Lower leg skin (tissue), 3 donors: ENCODE measurements at regions not wholly inside any gene's neighbourhood (a gene's known extent, or its start where the extent isn't known, plus 50 kb on each side); places are given as distances from the start of the nearest gene placed in this dataset.

Experiments
- CTCF ChIP-seq, 3 donors: fragments of 450-650 bp; IDR thresholded peaks; one replicate each; pipeline ENCODE4 v1.5.1; 2016; ENCODE audit warnings: antibody characterized with exemption in 3 of 3, mild to moderate bottlenecking in 3 of 3, moderate library complexity in 2 of 3
- POLR2A ChIP-seq, 2 donors: fragments of 450-650 bp; IDR thresholded peaks; one replicate each; pipeline ENCODE4 v1.6.1; 2016 to 2017; ENCODE audit warnings: antibody characterized with exemption in 2 of 2, mild to moderate bottlenecking in 1 of 2, moderate library complexity in 1 of 2

- TF ChIP-seq CTCF (IDR thresholded peaks at IDR 0.05) (no peak), POLR2A (IDR thresholded peaks at IDR 0.05) (no peak)
Measured at GRCh38 chr10:121115154-121115553, 264.0 kb downstream of the WDR11 start.
